SK-N-SH (cell line): ENCODE measurements at regions not wholly inside any gene's neighbourhood (a gene's known extent, or its start where the extent isn't known, plus 50 kb on each side); places are given as distances from the start of the nearest gene placed in this dataset.
A peak's percentile ranks its signal among the peaks of the same experiment; 100 is the strongest.

Experiments used
- CTCF ChIA-PET: fragments of 300-600, 350-600 bp; formaldehyde crosslinking; extraction: SDS; loops from one replicate; lab custom pipeline; 2021; lab: Yijun Ruan, JAX
- POLR2A ChIA-PET: fragments of 350-600 bp; sonication (Branson Sonifier 250); formaldehyde crosslinking; extraction: SDS; loops from one replicate; lab custom pipeline; 2020; ENCODE audit warnings: antibody characterized with exemption, inconsistent platforms; lab: Yijun Ruan, JAX
- DNase-seq: peaks from one replicate; pipeline ENCODE4 v3.0.0; 2012
- H2AFZ ChIP-seq: fragments of 200-600 bp; sonication (generic); 2 replicates; pipeline ENCODE4 v1.8.1; 2016; ENCODE audit warnings: antibody characterized with exemption, mild to moderate bottlenecking, low read depth
- H3F3A ChIP-seq: fragments of 200-600 bp; sonication (generic); replicated peaks from 2 replicates; pipeline ENCODE3; 2016; ENCODE audit warnings: antibody characterized with exemption, mild to moderate bottlenecking; ENCODE audit not compliant: insufficient read depth
- H3K27ac ChIP-seq, 2 experiments: fragments of 200-500 bp in 1 of 2; fragments of 200-600 bp in 1 of 2; sonication (Bioruptor generic) in 1 of 2; sonication (generic), shearing (Covaris generic) in 1 of 2; 2 replicates each; pipeline versions ENCODE4 v1.5.1 to v1.6.1; 2014 to 2016; ENCODE audit warnings: low read depth in 2 of 2, inconsistent platforms in 1 of 2, low read length in 1 of 2, mild to moderate bottlenecking in 1 of 2, mixed read lengths in 1 of 2
- H3K27me3 ChIP-seq: fragments of 200-600 bp; sonication (generic), shearing (Covaris generic); 2 replicates; pipeline ENCODE4 v1.6.1; 2016; ENCODE audit warnings: mixed run types; ENCODE audit not compliant: insufficient read depth
- H3K36me3 ChIP-seq, 2 experiments: fragments of 200-500 bp in 1 of 2; fragments of 200-600 bp in 1 of 2; sonication (Bioruptor generic) in 1 of 2; sonication (generic) in 1 of 2; replicated peaks in 1 of 2; 2 replicates each; pipeline versions ENCODE3 to v1.5.1; 2014 to 2016; ENCODE audit warnings: low read length in 1 of 2, mild to moderate bottlenecking in 1 of 2; ENCODE audit not compliant: insufficient read depth in 2 of 2, control insufficient read depth in 1 of 2
- H3K4me1 ChIP-seq, 2 experiments: fragments of 200-500 bp in 1 of 2; fragments of 200-600 bp in 1 of 2; sonication (Bioruptor generic) in 1 of 2; sonication (generic), shearing (Covaris generic) in 1 of 2; 2 replicates each; pipeline versions ENCODE4 v1.5.1 to v1.6.1; 2014 to 2016; ENCODE audit warnings: low read depth in 1 of 2, low read length in 1 of 2, mixed run types in 1 of 2; ENCODE audit not compliant: insufficient read depth in 2 of 2, control insufficient read depth in 1 of 2
- H3K4me2 ChIP-seq: fragments of 200-600 bp; sonication (generic), shearing (Covaris generic); 2 replicates; pipeline ENCODE4 v1.6.1; 2017; ENCODE audit warnings: mixed run types
- H3K4me3 ChIP-seq, 2 experiments: fragments of 200-500 bp in 1 of 2; fragments of 200-600 bp in 1 of 2; sonication (Bioruptor generic) in 1 of 2; sonication (generic), shearing (Covaris generic) in 1 of 2; 2 replicates each; pipeline versions ENCODE4 v1.5.1 to v1.8.1; 2014 to 2016; ENCODE audit warnings: low read depth in 2 of 2, inconsistent platforms in 1 of 2, low read length in 1 of 2, mild to moderate bottlenecking in 1 of 2, mixed read lengths in 1 of 2, moderate library complexity in 1 of 2
- H3K79me2 ChIP-seq: fragments of 200-600 bp; sonication (generic); 2 replicates; pipeline ENCODE4 v1.8.1; 2017; ENCODE audit warnings: mild to moderate bottlenecking; ENCODE audit not compliant: insufficient read depth
- H3K9ac ChIP-seq: fragments of 200-600 bp; sonication (generic); 2 replicates; pipeline ENCODE4 v1.6.1; 2017; ENCODE audit warnings: mixed run types
- H3K9me2 ChIP-seq: fragments of 200-600 bp; sonication (generic); 2 replicates; pipeline ENCODE4 v1.6.1; 2017; ENCODE audit warnings: mixed run types
- H3K9me3 ChIP-seq: fragments of 200-600 bp; sonication (generic); 2 replicates; pipeline ENCODE4 v1.6.1; 2017; ENCODE audit warnings: mixed run types, mild to moderate bottlenecking, moderate library complexity
- H4K20me1 ChIP-seq: fragments of 200-600 bp; sonication (generic); 2 replicates; pipeline ENCODE4 v1.6.1; 2017; ENCODE audit warnings: mild to moderate bottlenecking, mixed run types; ENCODE audit not compliant: insufficient read depth
- CHD2 ChIP-seq: fragments of 150-350 bp; IDR thresholded peaks from 2 replicates; pipeline ENCODE4 v1.6.1; 2018; ENCODE audit warnings: low read length; ENCODE audit not compliant: partially characterized antibody
- ELF1 ChIP-seq: IDR thresholded peaks from 2 replicates; pipeline ENCODE4 v1.4.0; 2012
- EP300 ChIP-seq, 2 experiments: IDR thresholded peaks; 2 replicates each; pipeline versions ENCODE4 v1.4.0 to v1.6.1; 2012; ENCODE audit warnings: borderline replicate concordance in 1 of 2, low read depth in 1 of 2, low read length in 1 of 2
- FOSL2 ChIP-seq: IDR thresholded peaks from 2 replicates; pipeline ENCODE4 v1.4.0; 2012; ENCODE audit warnings: low read depth, mild to moderate bottlenecking, moderate library complexity, borderline replicate concordance
- FOXJ3 ChIP-seq: sonication (generic); formaldehyde crosslinking; IDR thresholded peaks from 2 replicates; pipeline ENCODE4 v1.5.1; 2020; ENCODE audit warnings: mild to moderate bottlenecking, missing genetic modification reagents
- FOXM1 ChIP-seq: IDR thresholded peaks from 2 replicates; pipeline ENCODE4 v1.4.0; 2012; ENCODE audit warnings: low read depth, mild to moderate bottlenecking
- GABPA ChIP-seq: IDR thresholded peaks from 2 replicates; pipeline ENCODE4 v1.4.0; 2012; ENCODE audit warnings: low read depth, mild to moderate bottlenecking
- GATA2 ChIP-seq: sonication (generic); formaldehyde crosslinking; IDR thresholded peaks from 2 replicates; pipeline ENCODE4 v1.5.0; 2020; ENCODE audit warnings: mild to moderate bottlenecking, missing genetic modification reagents
- JUND ChIP-seq: IDR thresholded peaks from 2 replicates; pipeline ENCODE4 v1.4.0; 2012
- MXI1 ChIP-seq: IDR thresholded peaks from 2 replicates; pipeline ENCODE4 v1.6.1; 2012; ENCODE audit warnings: mild to moderate bottlenecking, low read depth, low read length, improper control_type of control experiment
- NRF1 ChIP-seq: IDR thresholded peaks from 2 replicates; pipeline ENCODE4 v1.6.1; 2012; ENCODE audit warnings: low read depth, mild to moderate bottlenecking, low read length
- RAD21 ChIP-seq: IDR thresholded peaks from 2 replicates; pipeline ENCODE4 v1.6.1; 2012; ENCODE audit warnings: mild to moderate bottlenecking, low read length
- RXRA ChIP-seq: IDR thresholded peaks from 2 replicates; pipeline ENCODE4 v1.4.0; 2012; ENCODE audit warnings: low read depth, mild to moderate bottlenecking, borderline replicate concordance
- SIN3A ChIP-seq: IDR thresholded peaks from 2 replicates; pipeline ENCODE4 v1.6.1; 2012; ENCODE audit warnings: low read depth, mild to moderate bottlenecking, low read length, moderate library complexity, borderline replicate concordance
- SMC3 ChIP-seq: IDR thresholded peaks from 2 replicates; pipeline ENCODE4 v1.6.1; 2012; ENCODE audit warnings: low read depth, low read length, improper control_type of control experiment
- TAF1 ChIP-seq: IDR thresholded peaks from 2 replicates; pipeline ENCODE4 v1.6.1; 2012; ENCODE audit warnings: low read depth, mild to moderate bottlenecking, low read length, moderate library complexity, borderline replicate concordance
- YY1 ChIP-seq: IDR thresholded peaks from 2 replicates; pipeline ENCODE4 v1.4.0; 2012; ENCODE audit warnings: low read depth, mild to moderate bottlenecking
- WGBS: methylation state at CpG from one replicate; pipeline ENCODE4 v1.1.6; 2017; ENCODE audit warnings: low lambda C conversion rate; 5-methylcytosine and 5-hydroxymethylcytosine counted together
- TF ChIP-seq, protein P1 (sequence below): IDR thresholded peaks from 2 replicates; pipeline ENCODE4 v1.6.1; 2012; ENCODE audit warnings: mild to moderate bottlenecking, low read depth, low read length, moderate library complexity
- TF ChIP-seq, protein P2 (sequence below): IDR thresholded peaks from 2 replicates; pipeline ENCODE4 v1.4.0; 2012; ENCODE audit warnings: low read depth, borderline replicate concordance
- TF ChIP-seq, protein P3 (sequence below): IDR thresholded peaks from 2 replicates; pipeline ENCODE4 v1.4.0; 2012; ENCODE audit warnings: low read depth
- TF ChIP-seq, protein P4 (sequence below): IDR thresholded peaks from 2 replicates; pipeline ENCODE4 v1.4.0; 2012; ENCODE audit warnings: low read depth, borderline replicate concordance
- TF ChIP-seq, protein P5 (sequence below): fragments of 200-600 bp; sonication (generic); IDR thresholded peaks from 2 replicates; pipeline ENCODE4 v1.6.1; 2017; ENCODE audit warnings: antibody characterized with exemption, mild to moderate bottlenecking, moderate library complexity

DNA sequence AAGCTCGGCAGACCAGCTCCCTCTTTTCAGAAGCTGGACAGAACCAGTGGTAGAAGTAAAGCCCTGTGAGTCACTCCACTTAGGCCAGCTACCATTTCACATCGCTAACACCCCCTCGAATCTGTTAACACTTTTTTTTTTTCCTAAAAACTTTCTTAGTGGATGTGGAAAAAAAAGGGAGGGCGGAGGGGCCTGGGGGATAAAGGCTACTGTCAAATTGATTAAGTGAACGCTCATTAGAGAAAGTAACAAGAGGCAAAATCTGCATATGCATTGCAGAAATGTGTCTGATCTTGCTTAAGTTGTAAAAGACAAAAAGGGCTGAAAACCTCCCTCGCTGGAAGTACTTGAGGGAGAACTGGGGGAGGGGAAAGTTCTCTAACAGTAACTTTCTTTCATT lies 86.6 kb upstream of the OTX2 start:
- no peaks in the 10 kb centered on the region for H3F3A ChIP-seq
- no peaks in the 10 kb centered on the region for H3K9me3 ChIP-seq
- H3K9ac ChIP-seq, result no peak overlapping the region
- no peaks in the 10 kb centered on the region for H3K9me2 ChIP-seq
- H4K20me1 ChIP-seq, result no peaks in the 10 kb centered on the region
- H3K36me3 ChIP-seq, result no peaks in the 10 kb centered on the region
- no peak overlapping the region for H3K4me2 ChIP-seq
- no peak overlapping the region for H2AFZ ChIP-seq
- H3K4me1 ChIP-seq, result no peaks in the 10 kb centered on the region; a peak in 1 of 4 replicates
- H3K79me2 ChIP-seq, result no peaks in the 10 kb centered on the region
- ChIA-PET POLR2A (no interaction called here), CTCF (no interaction called here)
- WGBS, result 3% methylated on average over 6 of the region's 6 CpGs
- TF ChIP-seq, protein P1, sequence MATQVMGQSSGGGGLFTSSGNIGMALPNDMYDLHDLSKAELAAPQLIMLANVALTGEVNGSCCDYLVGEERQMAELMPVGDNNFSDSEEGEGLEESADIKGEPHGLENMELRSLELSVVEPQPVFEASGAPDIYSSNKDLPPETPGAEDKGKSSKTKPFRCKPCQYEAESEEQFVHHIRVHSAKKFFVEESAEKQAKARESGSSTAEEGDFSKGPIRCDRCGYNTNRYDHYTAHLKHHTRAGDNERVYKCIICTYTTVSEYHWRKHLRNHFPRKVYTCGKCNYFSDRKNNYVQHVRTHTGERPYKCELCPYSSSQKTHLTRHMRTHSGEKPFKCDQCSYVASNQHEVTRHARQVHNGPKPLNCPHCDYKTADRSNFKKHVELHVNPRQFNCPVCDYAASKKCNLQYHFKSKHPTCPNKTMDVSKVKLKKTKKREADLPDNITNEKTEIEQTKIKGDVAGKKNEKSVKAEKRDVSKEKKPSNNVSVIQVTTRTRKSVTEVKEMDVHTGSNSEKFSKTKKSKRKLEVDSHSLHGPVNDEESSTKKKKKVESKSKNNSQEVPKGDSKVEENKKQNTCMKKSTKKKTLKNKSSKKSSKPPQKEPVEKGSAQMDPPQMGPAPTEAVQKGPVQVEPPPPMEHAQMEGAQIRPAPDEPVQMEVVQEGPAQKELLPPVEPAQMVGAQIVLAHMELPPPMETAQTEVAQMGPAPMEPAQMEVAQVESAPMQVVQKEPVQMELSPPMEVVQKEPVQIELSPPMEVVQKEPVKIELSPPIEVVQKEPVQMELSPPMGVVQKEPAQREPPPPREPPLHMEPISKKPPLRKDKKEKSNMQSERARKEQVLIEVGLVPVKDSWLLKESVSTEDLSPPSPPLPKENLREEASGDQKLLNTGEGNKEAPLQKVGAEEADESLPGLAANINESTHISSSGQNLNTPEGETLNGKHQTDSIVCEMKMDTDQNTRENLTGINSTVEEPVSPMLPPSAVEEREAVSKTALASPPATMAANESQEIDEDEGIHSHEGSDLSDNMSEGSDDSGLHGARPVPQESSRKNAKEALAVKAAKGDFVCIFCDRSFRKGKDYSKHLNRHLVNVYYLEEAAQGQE, result 0 out of 2 replicates have a peak, but pooled peaks have one; percentile 20
- TF ChIP-seq FOSL2, result no peak
- no peak overlapping the region for H3K27ac ChIP-seq
- no peak for DNase-seq
- H3K27me3 ChIP-seq, result no peaks in the 10 kb centered on the region; the same call in 1 of the 2 replicates
- no peak overlapping the region for H3K4me3 ChIP-seq

DNA sequence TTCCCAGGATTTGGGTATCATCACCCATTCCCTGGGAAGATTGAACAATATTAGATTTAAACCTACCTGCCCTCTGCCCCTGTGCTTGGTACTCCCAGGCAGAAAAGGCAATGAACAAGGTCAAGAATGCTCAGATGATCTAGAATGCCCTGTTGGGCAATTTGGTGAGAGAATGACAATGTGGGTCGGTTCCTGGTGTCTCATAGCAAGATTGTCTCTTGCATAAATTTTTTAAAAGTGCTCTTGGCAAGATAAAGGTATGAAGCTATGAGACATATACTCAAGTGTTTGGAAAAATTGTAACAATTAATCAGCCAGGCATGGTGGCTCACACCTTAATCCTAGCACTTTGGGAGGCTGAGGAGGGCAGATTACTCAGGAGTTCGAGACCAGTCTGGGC lies 86.0 kb upstream of the OTX2 start:
- CTCF ChIA-PET, result no interaction called here
- TF ChIP-seq FOXJ3 (no peak), ELF1 (no peak), RAD21 (no peak), MXI1 (no peak), JUND (no peak), EP300 (IDR thresholded peaks at IDR 0.05; ENCODE audit: borderline replicate concordance in 1 of 2, low read depth in 1 of 2, low read length in 1 of 2) (no peak), TAF1 (no peak), CHD2 (no peak), RXRA (no peak), SMC3 (no peak), GATA2 (CRISPR knock-in tag) (no peak), YY1 (no peak), FOXM1 (no peak), SIN3A (no peak), NRF1 (no peak), GABPA (no peak)
- TF ChIP-seq, protein P2, sequence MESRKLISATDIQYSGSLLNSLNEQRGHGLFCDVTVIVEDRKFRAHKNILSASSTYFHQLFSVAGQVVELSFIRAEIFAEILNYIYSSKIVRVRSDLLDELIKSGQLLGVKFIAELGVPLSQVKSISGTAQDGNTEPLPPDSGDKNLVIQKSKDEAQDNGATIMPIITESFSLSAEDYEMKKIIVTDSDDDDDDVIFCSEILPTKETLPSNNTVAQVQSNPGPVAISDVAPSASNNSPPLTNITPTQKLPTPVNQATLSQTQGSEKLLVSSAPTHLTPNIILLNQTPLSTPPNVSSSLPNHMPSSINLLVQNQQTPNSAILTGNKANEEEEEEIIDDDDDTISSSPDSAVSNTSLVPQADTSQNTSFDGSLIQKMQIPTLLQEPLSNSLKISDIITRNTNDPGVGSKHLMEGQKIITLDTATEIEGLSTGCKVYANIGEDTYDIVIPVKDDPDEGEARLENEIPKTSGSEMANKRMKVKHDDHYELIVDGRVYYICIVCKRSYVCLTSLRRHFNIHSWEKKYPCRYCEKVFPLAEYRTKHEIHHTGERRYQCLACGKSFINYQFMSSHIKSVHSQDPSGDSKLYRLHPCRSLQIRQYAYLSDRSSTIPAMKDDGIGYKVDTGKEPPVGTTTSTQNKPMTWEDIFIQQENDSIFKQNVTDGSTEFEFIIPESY, result no peak
- TF ChIP-seq, protein P3, sequence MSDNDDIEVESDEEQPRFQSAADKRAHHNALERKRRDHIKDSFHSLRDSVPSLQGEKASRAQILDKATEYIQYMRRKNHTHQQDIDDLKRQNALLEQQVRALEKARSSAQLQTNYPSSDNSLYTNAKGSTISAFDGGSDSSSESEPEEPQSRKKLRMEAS, result no peak
- TF ChIP-seq, protein P4, sequence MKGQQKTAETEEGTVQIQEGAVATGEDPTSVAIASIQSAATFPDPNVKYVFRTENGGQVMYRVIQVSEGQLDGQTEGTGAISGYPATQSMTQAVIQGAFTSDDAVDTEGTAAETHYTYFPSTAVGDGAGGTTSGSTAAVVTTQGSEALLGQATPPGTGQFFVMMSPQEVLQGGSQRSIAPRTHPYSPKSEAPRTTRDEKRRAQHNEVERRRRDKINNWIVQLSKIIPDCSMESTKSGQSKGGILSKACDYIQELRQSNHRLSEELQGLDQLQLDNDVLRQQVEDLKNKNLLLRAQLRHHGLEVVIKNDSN, result no peak
- TF ChIP-seq, protein P5, sequence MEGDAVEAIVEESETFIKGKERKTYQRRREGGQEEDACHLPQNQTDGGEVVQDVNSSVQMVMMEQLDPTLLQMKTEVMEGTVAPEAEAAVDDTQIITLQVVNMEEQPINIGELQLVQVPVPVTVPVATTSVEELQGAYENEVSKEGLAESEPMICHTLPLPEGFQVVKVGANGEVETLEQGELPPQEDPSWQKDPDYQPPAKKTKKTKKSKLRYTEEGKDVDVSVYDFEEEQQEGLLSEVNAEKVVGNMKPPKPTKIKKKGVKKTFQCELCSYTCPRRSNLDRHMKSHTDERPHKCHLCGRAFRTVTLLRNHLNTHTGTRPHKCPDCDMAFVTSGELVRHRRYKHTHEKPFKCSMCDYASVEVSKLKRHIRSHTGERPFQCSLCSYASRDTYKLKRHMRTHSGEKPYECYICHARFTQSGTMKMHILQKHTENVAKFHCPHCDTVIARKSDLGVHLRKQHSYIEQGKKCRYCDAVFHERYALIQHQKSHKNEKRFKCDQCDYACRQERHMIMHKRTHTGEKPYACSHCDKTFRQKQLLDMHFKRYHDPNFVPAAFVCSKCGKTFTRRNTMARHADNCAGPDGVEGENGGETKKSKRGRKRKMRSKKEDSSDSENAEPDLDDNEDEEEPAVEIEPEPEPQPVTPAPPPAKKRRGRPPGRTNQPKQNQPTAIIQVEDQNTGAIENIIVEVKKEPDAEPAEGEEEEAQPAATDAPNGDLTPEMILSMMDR, result no peak
- no peak overlapping the region for H3K27ac ChIP-seq

More for the DNA sequence above, 86.0 kb upstream of the OTX2 start:
- Histone ChIP-seq H3K9me2 (no peaks in the 10 kb centered on the region), H3K36me3 (no peaks in the 10 kb centered on the region), H4K20me1 (no peaks in the 10 kb centered on the region), H3K9ac (no peak overlapping the region), H3K79me2 (no peaks in the 10 kb centered on the region), H3K4me3 (no peak overlapping the region), H3K4me1 (no peaks in the 10 kb centered on the region; a peak in 1 of 4 replicates), H3K9me3 (no peaks in the 10 kb centered on the region), H3F3A (no peaks in the 10 kb centered on the region), H3K27me3 (no peaks in the 10 kb centered on the region; the same call in 1 of the 2 replicates), H2AFZ (no peak overlapping the region), H3K4me2 (no peak overlapping the region)
- no peak for DNase-seq
- POLR2A ChIA-PET, result no interaction called here
- 2% methylated on average over 2 of the region's 2 CpGs for WGBS
